GM12878 (cell line): ENCODE measurements at regions not wholly inside any gene's neighbourhood (a gene's known extent, or its start where the extent isn't known, plus 50 kb on each side); places are given as distances from the start of the nearest gene placed in this dataset.

Experiments
- BMI1 ChIP-seq: fragments of 450-650 bp; IDR thresholded peaks from 2 replicates; pipeline ENCODE4 v1.6.1; 2016; ENCODE audit warnings: mild to moderate bottlenecking, moderate library complexity, borderline replicate concordance
- CBX3 ChIP-seq: fragments of 200-600 bp; sonication (generic); IDR thresholded peaks from 2 replicates; pipeline ENCODE4 v1.6.1; 2016; ENCODE audit warnings: low read depth, borderline replicate concordance
- CHD4 ChIP-seq: fragments of 200-600 bp; sonication (generic); IDR thresholded peaks from 2 replicates; pipeline ENCODE4 v1.6.1; 2016; ENCODE audit warnings: mild to moderate bottlenecking
- CTCF ChIP-seq, 3 experiments: IDR thresholded peaks in 2 of 3; conservative IDR thresholded peaks in 1 of 3; 2 replicates each; pipeline ENCODE4 v1.5.1; 2011; ENCODE audit warnings: low read depth in 3 of 3, low read length in 3 of 3, mild to moderate bottlenecking in 3 of 3, control low read depth in 2 of 3, moderate library complexity in 2 of 3, inconsistent platforms in 1 of 3, mixed read lengths in 1 of 3; ENCODE audit not compliant: control insufficient read depth in 2 of 3, insufficient read depth in 1 of 3; ENCODE audit errors: extremely low read depth in 1 of 3
- EZH2 ChIP-seq: IDR thresholded peaks from 2 replicates; pipeline ENCODE4 v1.6.1; 2012; ENCODE audit warnings: low read depth, mild to moderate bottlenecking, control low read depth, inconsistent platforms, low read length, borderline replicate concordance; ENCODE audit not compliant: control insufficient read depth
- FOXK2 ChIP-seq: fragments of 450-650 bp; IDR thresholded peaks from 2 replicates; pipeline ENCODE4 v1.6.1; 2017; ENCODE audit warnings: mild to moderate bottlenecking, moderate library complexity
- FOXM1 ChIP-seq: IDR thresholded peaks from 2 replicates; pipeline ENCODE4 v1.6.1; 2012; ENCODE audit warnings: low read depth, mild to moderate bottlenecking, inconsistent platforms, low read length, moderate library complexity
- IRF3 ChIP-seq: fragments of 450-650 bp; IDR thresholded peaks from 2 replicates; pipeline ENCODE4 v1.6.1; 2014; ENCODE audit warnings: mild to moderate bottlenecking
- RELA ChIP-seq: fragments of 450-650 bp; IDR thresholded peaks from 2 replicates; pipeline ENCODE4 v1.8.0; 2014; ENCODE audit warnings: borderline replicate concordance; ENCODE audit not compliant: partially characterized antibody
- REST ChIP-seq: IDR thresholded peaks from 2 replicates; pipeline ENCODE4 v1.6.1; 2012; ENCODE audit warnings: mild to moderate bottlenecking, low read depth, low read length
- SP1 ChIP-seq: IDR thresholded peaks from one replicate; pipeline ENCODE4 v1.6.1; 2011; ENCODE audit warnings: low read depth, low read length

GRCh38 chr13:111586291-111586690 is 265.8 kb downstream of the TEX29 start:
- no peak for TF ChIP-seq REST
- no peak for TF ChIP-seq IRF3
- no peak for TF ChIP-seq BMI1
- TF ChIP-seq CBX3, result no peak
- no peak for TF ChIP-seq CTCF (IDR thresholded peaks at IDR 0.05 in 2 of 3, conservative IDR thresholded peaks at IDR 0.05 in 1 of 3; ENCODE audit: control insufficient read depth in 2 of 3, extremely low read depth in 1 of 3, insufficient read depth in 1 of 3, low read depth in 3 of 3, low read length in 3 of 3)
- TF ChIP-seq FOXK2, result no peak
- TF ChIP-seq CHD4, result no peak
- no peak for TF ChIP-seq SP1
- no peak for TF ChIP-seq RELA
- no peak for TF ChIP-seq EZH2
- TF ChIP-seq FOXM1, result no peak
